Breast epithelium (tissue), 3 donors: ENCODE measurements at regions not wholly inside any gene's neighbourhood (a gene's known extent, or its start where the extent isn't known, plus 50 kb on each side); places are given as distances from the start of the nearest gene placed in this dataset.

Experiments
- CTCF ChIP-seq, 3 donors: fragments of 450-650 bp; IDR thresholded peaks; one replicate each; pipeline ENCODE4 v1.5.1; 2016 to 2017; ENCODE audit warnings: antibody characterized with exemption in 3 of 3, mild to moderate bottlenecking in 3 of 3, moderate library complexity in 3 of 3
- POLR2A ChIP-seq: fragments of 450-650 bp; IDR thresholded peaks from one replicate; pipeline ENCODE4 v1.6.1; 2016; ENCODE audit warnings: antibody characterized with exemption, mild to moderate bottlenecking, moderate library complexity
- POLR2AphosphoS5 ChIP-seq, 3 donors: sonication (generic); formaldehyde crosslinking; IDR thresholded peaks; one replicate each; pipeline ENCODE4 v1.6.1; 2017; ENCODE audit warnings: antibody characterized with exemption in 3 of 3

- TF ChIP-seq CTCF (IDR thresholded peaks at IDR 0.05): no peak
- TF ChIP-seq POLR2AphosphoS5 (IDR thresholded peaks at IDR 0.05): no peak
- no peak for TF ChIP-seq POLR2A
Measured at GRCh38 chr15:88974392-88974791, 61.2 kb upstream of the MFGE8 start.
